MG63 (cell line): ENCODE measurements at regions not wholly inside any gene's neighbourhood (a gene's known extent, or its start where the extent isn't known, plus 50 kb on each side); places are given as distances from the start of the nearest gene placed in this dataset.

Experiments used
- DNase-seq: peaks from one replicate; pipeline ENCODE4 v3.0.0-alpha.2; 2020
- H3K27me3 ChIP-seq: fragments of 250-450 bp; sonication (Bioruptor Pico); 2 replicates; pipeline ENCODE4 v1.5.1; 2020; ENCODE audit warnings: mild to moderate bottlenecking, moderate library complexity
- H3K36me3 ChIP-seq: fragments of 250-450 bp; sonication (Bioruptor Pico); 2 replicates; pipeline ENCODE4 v1.5.1; 2020; ENCODE audit warnings: mild to moderate bottlenecking, moderate library complexity
- H3K4me3 ChIP-seq: fragments of 250-450 bp; sonication (Bioruptor Pico); 2 replicates; pipeline ENCODE4 v1.5.1; 2020; ENCODE audit warnings: mild to moderate bottlenecking, moderate library complexity
- H3K9me3 ChIP-seq: fragments of 250-450 bp; sonication (Bioruptor Pico); 2 replicates; pipeline ENCODE4 v1.5.1; 2020; ENCODE audit warnings: mild to moderate bottlenecking, moderate library complexity

DNA sequence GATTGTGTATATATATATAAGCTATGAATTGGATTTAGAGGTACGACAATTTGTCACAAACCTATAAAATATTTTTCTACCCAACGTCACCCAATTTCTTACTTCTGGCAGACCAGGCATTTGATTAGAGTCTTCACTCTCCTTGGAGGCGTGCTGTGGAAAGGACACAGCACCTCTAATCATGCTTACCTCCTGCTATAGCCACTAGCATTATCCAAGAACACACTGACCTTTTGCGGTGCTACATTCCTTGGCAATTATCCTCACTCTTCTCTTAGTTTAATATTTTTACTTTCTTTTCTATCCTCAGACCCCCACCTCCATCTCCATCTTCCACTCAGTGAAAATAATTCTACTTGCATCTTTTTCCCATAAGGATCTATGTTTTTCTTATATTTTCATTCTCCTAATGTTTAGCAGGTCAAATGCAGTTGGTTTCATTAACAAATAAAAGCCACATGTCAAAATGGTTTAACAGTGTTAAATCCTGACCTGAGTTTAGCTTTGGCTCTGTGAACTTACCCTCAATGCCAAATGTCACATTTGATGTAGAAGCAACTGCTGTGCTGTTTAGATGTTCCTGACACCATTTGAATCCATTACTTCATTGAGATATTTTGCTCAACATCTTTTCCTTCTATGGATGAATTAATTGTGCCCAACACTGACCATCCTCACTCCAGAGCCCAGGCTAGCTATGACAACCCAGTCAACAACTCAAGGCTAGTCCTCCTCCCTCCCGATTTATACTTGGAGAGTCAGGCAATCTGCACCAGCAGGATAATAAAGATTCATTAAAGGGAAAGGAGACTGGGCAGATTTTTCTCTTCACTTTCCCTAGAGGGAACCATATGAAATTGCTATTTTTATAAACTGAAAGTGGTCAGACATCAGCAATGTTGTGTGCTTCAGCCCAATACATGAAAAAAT lies 240.5 kb downstream of the MREG start:
- H3K9me3 ChIP-seq = no peaks in the 10 kb centered on the region
- DNase-seq = no peak

GRCh38 chr2:215772003-215772402 lies 241.3 kb downstream of the MREG start:
- Histone ChIP-seq H3K9me3 (no peaks in the 10 kb centered on the region; the same call in 1 of the 2 replicates), H3K4me3 (no peak overlapping the region), H3K36me3 (no peaks in the 10 kb centered on the region), H3K27me3 (no peaks in the 10 kb centered on the region)
- no peak for DNase-seq

More for the DNA sequence above, 240.5 kb downstream of the MREG start:
- Histone ChIP-seq H3K27me3 (no peaks in the 10 kb centered on the region), H3K36me3 (no peaks in the 10 kb centered on the region), H3K4me3 (no peak overlapping the region)

GRCh38 chr2:215771241-215771640 lies 242.1 kb downstream of the MREG start:
- no peaks in the 10 kb centered on the region for H3K27me3 ChIP-seq
- no peak for DNase-seq

DNA sequence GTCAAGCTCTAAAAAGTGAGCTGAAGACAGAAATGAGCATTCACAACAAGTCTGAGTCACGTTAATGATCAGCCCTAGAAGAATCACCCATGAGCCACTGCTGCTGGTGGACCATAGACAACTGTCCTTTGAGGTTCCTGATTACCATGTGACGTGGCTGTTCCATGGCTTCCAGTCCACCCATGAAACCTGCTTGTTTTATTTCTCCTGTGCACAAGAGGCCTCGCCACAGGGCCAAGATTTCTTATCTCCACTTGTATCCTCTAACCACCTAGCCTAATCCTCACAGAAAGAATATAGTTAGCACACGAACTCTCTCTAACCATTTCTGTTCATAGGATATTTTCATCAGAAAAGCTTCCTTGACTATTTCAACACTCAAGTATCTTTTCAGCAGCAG lies 242.7 kb downstream of the MREG start:
- H3K36me3 ChIP-seq = no peaks in the 10 kb centered on the region
- no peak overlapping the region for H3K4me3 ChIP-seq
- DNase-seq = no peak
- no peaks in the 10 kb centered on the region for H3K27me3 ChIP-seq
- no peaks in the 10 kb centered on the region; the same call in 1 of the 2 replicates for H3K9me3 ChIP-seq

More at GRCh38 chr2:215771241-215771640, 242.1 kb downstream of the MREG start:
- H3K4me3 ChIP-seq = no peak overlapping the region
- no peaks in the 10 kb centered on the region; the same call in 1 of the 2 replicates for H3K9me3 ChIP-seq
- no peaks in the 10 kb centered on the region for H3K36me3 ChIP-seq

- Histone ChIP-seq H3K27me3 (no peaks in the 10 kb centered on the region), H3K4me3 (no peak overlapping the region), H3K36me3 (no peaks in the 10 kb centered on the region), H3K9me3 (no peaks in the 10 kb centered on the region; the same call in 1 of the 2 replicates)
- DNase-seq = no peak
Observed at GRCh38 chr2:215769246-215769645, 244.1 kb downstream of the MREG start.

DNA sequence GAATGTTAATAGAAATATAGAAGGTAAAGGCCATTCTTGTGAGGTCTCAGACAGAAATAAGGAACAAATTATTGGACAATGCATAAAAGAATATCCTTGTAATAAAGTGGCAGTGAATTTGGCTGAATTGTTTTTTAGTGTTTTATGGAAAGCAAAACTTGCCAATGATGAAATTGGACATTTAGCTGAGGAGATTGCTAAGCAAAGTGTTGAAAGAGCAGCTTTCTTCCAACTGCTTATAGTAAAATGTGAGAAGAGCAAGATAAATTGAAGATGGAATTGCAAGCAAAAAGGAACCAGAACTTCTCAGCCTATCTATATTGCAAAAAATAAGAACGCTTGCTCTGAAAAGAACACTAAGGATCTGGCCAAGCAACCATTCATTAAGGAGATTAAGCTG lies 245.7 kb downstream of the MREG start:
- Histone ChIP-seq H3K36me3 (no peaks in the 10 kb centered on the region), H3K27me3 (no peaks in the 10 kb centered on the region)

GRCh38 chr2:215765729-215766360 lies 247.5 kb downstream of the MREG start:
- Histone ChIP-seq H3K36me3 (no peaks in the 10 kb centered on the region), H3K9me3 (no peaks in the 10 kb centered on the region; the same call in 1 of the 2 replicates), H3K27me3 (no peaks in the 10 kb centered on the region), H3K4me3 (no peak overlapping the region)
- no peak for DNase-seq

More for the DNA sequence above, 245.7 kb downstream of the MREG start:
- H3K9me3 ChIP-seq = no peaks in the 10 kb centered on the region; the same call in 1 of the 2 replicates
- no peak overlapping the region for H3K4me3 ChIP-seq
- no peak for DNase-seq

DNA sequence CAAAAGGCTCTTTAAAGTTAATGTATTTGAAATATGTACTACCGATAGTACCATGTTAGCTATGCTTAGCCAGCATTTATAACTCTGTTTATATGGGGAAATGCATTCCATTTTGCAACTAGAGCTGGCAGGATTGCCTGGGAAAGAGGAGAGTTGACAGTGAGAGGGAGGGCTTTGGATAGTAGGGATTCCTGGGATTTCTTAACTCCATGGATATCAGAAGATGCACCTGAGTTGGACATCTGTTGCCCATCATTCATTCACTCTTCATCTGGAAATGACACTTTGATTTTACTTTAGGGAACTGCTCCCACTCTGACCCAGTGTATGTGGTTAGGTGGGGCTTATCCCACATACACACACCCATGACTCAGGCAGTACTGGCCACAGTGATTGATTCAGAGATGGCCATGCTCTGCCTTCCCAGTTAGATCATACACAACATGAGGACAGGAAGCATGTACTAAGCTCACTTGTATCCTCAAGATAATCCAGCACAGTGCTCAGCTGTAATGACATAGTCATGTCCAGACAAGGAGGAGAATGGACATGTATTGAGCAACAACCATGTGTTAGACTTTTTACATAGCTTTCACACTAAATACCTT lies 248.8 kb downstream of the MREG start:
- no peaks in the 10 kb centered on the region for H3K36me3 ChIP-seq
- no peaks in the 10 kb centered on the region; the same call in 1 of the 2 replicates for H3K9me3 ChIP-seq
- peak; percentile 4 for DNase-seq
- no peak overlapping the region for H3K4me3 ChIP-seq
- H3K27me3 ChIP-seq = no peaks in the 10 kb centered on the region

- DNase-seq = no peak
- no peak overlapping the region for H3K4me3 ChIP-seq
- no peaks in the 10 kb centered on the region for H3K9me3 ChIP-seq
- H3K36me3 ChIP-seq = no peaks in the 10 kb centered on the region
- H3K27me3 ChIP-seq = no peaks in the 10 kb centered on the region
Observed at GRCh38 chr2:215760557-215760956, 252.8 kb downstream of the MREG start.

DNA sequence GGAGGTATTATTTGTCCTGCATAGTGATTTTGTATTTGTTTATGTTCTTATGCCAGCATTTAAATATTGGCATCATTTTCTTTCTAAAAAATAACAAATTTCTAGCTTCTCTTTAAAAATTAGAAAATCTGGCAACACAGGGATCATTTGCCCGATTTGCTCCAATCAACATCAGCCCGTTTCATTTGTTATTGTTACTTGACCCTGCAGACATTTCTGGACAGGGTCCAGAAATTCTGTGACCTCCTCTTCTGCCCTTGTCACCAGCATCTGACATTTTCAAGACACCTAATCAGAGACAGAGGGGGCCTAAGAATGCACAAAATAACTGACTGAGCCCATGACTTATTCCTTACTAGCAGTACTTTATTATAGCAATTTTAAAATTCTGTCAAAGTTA lies 253.3 kb downstream of the MREG start:
- Histone ChIP-seq H3K27me3 (no peaks in the 10 kb centered on the region), H3K4me3 (no peak overlapping the region), H3K36me3 (no peaks in the 10 kb centered on the region), H3K9me3 (no peaks in the 10 kb centered on the region)
- no peak for DNase-seq

- peak; percentile 55 for DNase-seq
- Histone ChIP-seq H3K36me3 (no peaks in the 10 kb centered on the region), H3K27me3 (no peaks in the 10 kb centered on the region), H3K4me3 (no peak overlapping the region), H3K9me3 (no peaks in the 10 kb centered on the region)
Observed at GRCh38 chr2:215758691-215759090, 254.7 kb downstream of the MREG start.

- Histone ChIP-seq H3K9me3 (no peaks in the 10 kb centered on the region), H3K4me3 (no peak overlapping the region), H3K27me3 (no peaks in the 10 kb centered on the region), H3K36me3 (no peaks in the 10 kb centered on the region)
- no peak for DNase-seq
Observed at GRCh38 chr2:215756346-215756730, 257.0 kb downstream of the MREG start.

- H3K4me3 ChIP-seq = no peak overlapping the region
- DNase-seq = no peak
Observed at GRCh38 chr2:215755641-215756345, 257.6 kb downstream of the MREG start.

DNA sequence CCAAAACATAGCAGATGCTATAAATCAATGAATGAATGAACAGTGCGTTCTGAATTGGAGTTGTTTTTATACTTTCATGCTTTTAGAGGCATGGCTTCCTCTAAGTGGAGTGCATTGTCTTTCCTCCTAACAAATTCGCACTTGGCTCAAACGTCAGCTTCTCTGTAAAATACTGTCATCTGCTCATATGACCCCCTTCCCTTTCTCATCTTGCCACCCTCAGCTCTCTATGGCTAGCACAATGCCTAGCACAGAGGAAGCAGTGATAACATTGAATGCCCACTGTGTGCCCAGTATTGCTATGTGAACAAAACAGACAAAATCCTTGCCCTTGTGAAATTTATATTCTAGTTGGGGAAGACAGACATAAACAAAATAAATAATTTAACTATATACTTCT lies 258.8 kb downstream of the MREG start:
- H3K36me3 ChIP-seq = no peaks in the 10 kb centered on the region
- no peaks in the 10 kb centered on the region for H3K27me3 ChIP-seq
- no peak for DNase-seq
- no peak overlapping the region for H3K4me3 ChIP-seq
- no peaks in the 10 kb centered on the region for H3K9me3 ChIP-seq

More at GRCh38 chr2:215755641-215756345, 257.6 kb downstream of the MREG start:
- Histone ChIP-seq H3K27me3 (no peaks in the 10 kb centered on the region), H3K9me3 (no peaks in the 10 kb centered on the region), H3K36me3 (no peaks in the 10 kb centered on the region)

GRCh38 chr2:215753808-215754207 lies 259.5 kb downstream of the MREG start:
- no peaks in the 10 kb centered on the region for H3K36me3 ChIP-seq
- peak; percentile 58 for DNase-seq
- no peaks in the 10 kb centered on the region for H3K9me3 ChIP-seq
- H3K27me3 ChIP-seq = no peaks in the 10 kb centered on the region
- no peak overlapping the region for H3K4me3 ChIP-seq

DNA sequence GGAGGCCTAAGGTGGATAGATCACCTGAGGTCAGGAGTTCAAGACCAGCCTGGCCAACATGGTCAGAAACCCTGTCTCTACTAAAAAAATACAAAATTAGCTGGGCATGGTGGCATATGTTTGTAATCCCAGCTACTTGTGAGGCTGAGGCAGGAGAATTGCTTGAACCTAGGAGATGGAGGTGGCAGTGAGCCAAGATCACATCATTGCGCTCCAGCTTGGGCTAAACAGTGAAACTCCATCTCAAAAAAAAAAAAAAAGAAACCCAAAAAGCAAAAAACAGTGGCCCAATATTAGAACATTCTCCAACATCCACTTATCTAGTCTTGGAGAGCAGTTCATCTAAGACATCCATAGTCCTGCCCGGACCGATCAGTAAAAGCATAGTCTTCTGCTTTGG lies 260.4 kb downstream of the MREG start:
- Histone ChIP-seq H3K27me3 (no peaks in the 10 kb centered on the region), H3K4me3 (no peak overlapping the region)
- DNase-seq = no peak

GRCh38 chr2:215752436-215752835 lies 260.9 kb downstream of the MREG start:
- H3K27me3 ChIP-seq = no peaks in the 10 kb centered on the region
- no peak overlapping the region for H3K4me3 ChIP-seq
- H3K9me3 ChIP-seq = no peaks in the 10 kb centered on the region
- no peaks in the 10 kb centered on the region for H3K36me3 ChIP-seq
- DNase-seq = no peak

More for the DNA sequence above, 260.4 kb downstream of the MREG start:
- no peaks in the 10 kb centered on the region for H3K36me3 ChIP-seq
- no peaks in the 10 kb centered on the region for H3K9me3 ChIP-seq
